ENCODE measurements at regions not wholly inside any gene's neighbourhood (a gene's known extent, or its start where the extent isn't known, plus 50 kb on each side); places are given as distances from the start of the nearest gene placed in this dataset.
"Not testable (repeated sequence)": the region's sequence is repeated elsewhere in the genome, so short reads cannot be mapped to it uniquely, and the experiment has no call there.

DNA sequence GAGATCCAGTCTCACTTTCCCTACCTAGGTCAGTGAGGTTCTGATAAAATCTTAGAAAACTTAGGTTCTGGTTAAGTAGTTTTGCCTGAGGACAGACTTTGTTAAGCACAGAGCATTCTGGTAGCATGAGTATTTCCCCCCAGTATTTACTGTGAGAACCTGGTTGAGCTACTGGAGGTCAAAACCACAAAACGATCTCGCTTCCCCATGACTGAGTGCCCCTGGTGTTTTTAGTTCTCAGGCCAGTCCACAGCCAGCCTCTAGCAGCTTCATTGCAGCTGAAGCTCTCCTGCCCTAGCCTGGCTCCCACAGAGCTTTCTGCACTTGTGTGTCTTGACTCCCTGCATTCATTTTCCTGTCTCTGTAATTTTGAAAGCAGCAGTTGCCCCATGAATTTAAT, 1138.2 kb downstream of the UQCRFS1 start:
- H3K9me3 Mint-ChIP-seq: peaks cover 4 to 26% (median 11%) of the 10 kb centered on the region in 8 donors
- no peak for DNase-seq
- Histone ChIP-seq H3K27me3 (ENCODE audit: insufficient read depth, low read length) (no peaks in the 10 kb centered on the region), H3K36me3 (ENCODE audit: insufficient read depth, low read length) (no peaks in the 10 kb centered on the region), H3K4me1 (ENCODE audit: insufficient read depth, low read length) (no peaks in the 10 kb centered on the region), H3K9me3 (ENCODE audit: control insufficient read depth in 1 of 2, low read length in 2 of 2) (no peaks in the 10 kb centered on the region), H3K4me3 (ENCODE audit: low read length in 2 of 2) (no peak overlapping the region), H3K27ac (ENCODE audit: low read depth, low read length) (no peak overlapping the region)
- ChIA-PET CTCF (ENCODE audit: partially characterized antibody) (no interaction called here), POLR2A (ENCODE audit: partially characterized antibody) (no interaction called here)
- H3K4me3 Mint-ChIP-seq: no peak overlapping the region
- intact Hi-C loops (cut with micrococcal nuclease): no loop called here
- no peak overlapping the region for H3K27ac Mint-ChIP-seq
- no peaks in the 10 kb centered on the region for H3K36me3 Mint-ChIP-seq
- no peaks in the 10 kb centered on the region for H3K4me1 Mint-ChIP-seq
- H3K27me3 Mint-ChIP-seq: no peaks in the 10 kb centered on the region

DNA sequence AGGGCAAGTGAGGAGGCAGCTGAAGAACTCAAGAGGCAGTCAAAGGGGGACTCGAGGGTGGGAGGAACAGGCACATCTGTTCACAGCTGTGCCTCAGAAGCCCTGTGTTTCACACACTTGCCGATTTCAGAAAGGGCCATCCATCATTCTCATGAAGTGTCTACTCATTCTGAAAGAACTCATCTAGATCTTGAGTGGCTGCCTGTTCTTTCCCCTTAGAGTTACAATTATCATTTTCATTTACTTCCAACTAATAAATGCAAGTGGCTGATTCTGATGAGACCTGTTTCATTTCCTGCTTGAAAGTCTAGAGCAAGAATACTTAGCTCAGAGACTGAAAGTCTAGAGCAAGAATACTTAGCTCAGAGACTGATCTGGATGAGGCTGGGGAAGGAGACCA, 1145.1 kb downstream of the UQCRFS1 start:
- H3K27me3 ChIP-seq (ENCODE audit: insufficient read depth, low read length): no peaks in the 10 kb centered on the region
- no peak for DNase-seq
- H3K4me3 Mint-ChIP-seq: no peak overlapping the region
- no peak overlapping the region for H3K4me3 ChIP-seq (ENCODE audit: low read length in 2 of 2)
- H3K36me3 ChIP-seq (ENCODE audit: insufficient read depth, low read length): no peaks in the 10 kb centered on the region
- peaks cover 0 to 4% (median 0%) of the 10 kb centered on the region in 8 donors for H3K9me3 Mint-ChIP-seq
- H3K4me1 Mint-ChIP-seq: no peaks in the 10 kb centered on the region
- no peaks in the 10 kb centered on the region for H3K9me3 ChIP-seq (ENCODE audit: control insufficient read depth in 1 of 2, low read length in 2 of 2)
- ChIA-PET CTCF (ENCODE audit: partially characterized antibody) (no interaction called here), POLR2A (ENCODE audit: partially characterized antibody) (no interaction called here)
- H3K27ac Mint-ChIP-seq: no peak overlapping the region
- intact Hi-C loops (cut with micrococcal nuclease): no loop called here
- H3K27ac ChIP-seq (ENCODE audit: low read depth, low read length): no peak overlapping the region
- no peaks in the 10 kb centered on the region for H3K36me3 Mint-ChIP-seq
- no peaks in the 10 kb centered on the region for H3K4me1 ChIP-seq (ENCODE audit: insufficient read depth, low read length)
- H3K27me3 Mint-ChIP-seq: no peaks in the 10 kb centered on the region

DNA sequence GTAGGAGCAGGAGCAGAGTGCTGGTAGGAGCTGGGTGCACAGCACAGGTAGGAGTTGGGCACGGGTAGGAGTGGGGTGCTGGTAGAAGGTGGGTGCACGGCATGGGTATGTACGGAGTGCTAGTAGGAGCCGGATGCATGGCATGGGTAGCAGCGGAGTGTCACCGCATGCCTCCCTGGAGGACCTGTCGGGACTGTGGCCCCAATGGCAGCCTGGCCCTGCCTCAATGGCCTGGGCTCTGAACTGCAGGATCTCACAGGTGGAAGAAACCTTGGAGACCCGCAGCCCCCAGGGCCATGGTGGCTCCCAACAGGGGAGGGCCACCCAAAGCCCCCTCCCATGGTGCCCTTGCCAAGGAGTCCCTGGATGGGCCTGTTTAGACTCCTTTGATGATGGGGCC, 1146.0 kb downstream of the UQCRFS1 start:
- Histone ChIP-seq H3K4me1 (ENCODE audit: insufficient read depth, low read length) (no peaks in the 10 kb centered on the region), H3K9me3 (ENCODE audit: control insufficient read depth in 1 of 2, low read length in 2 of 2) (no peaks in the 10 kb centered on the region), H3K36me3 (ENCODE audit: insufficient read depth, low read length) (no peaks in the 10 kb centered on the region), H3K4me3 (ENCODE audit: low read length in 2 of 2) (no peak overlapping the region), H3K27ac (ENCODE audit: low read depth, low read length) (no peak overlapping the region), H3K27me3 (ENCODE audit: insufficient read depth, low read length) (no peaks in the 10 kb centered on the region)
- ChIA-PET CTCF (ENCODE audit: partially characterized antibody) (no interaction called here), POLR2A (ENCODE audit: partially characterized antibody) (no interaction called here)
- H3K9me3 Mint-ChIP-seq: peaks cover 0 to 4% (median 0%) of the 10 kb centered on the region in 8 donors
- H3K36me3 Mint-ChIP-seq: no peaks in the 10 kb centered on the region
- H3K4me3 Mint-ChIP-seq: no peak overlapping the region
- no peaks in the 10 kb centered on the region for H3K4me1 Mint-ChIP-seq
- no peak for DNase-seq
- H3K27me3 Mint-ChIP-seq: no peaks in the 10 kb centered on the region
- no peak overlapping the region for H3K27ac Mint-ChIP-seq
- intact Hi-C loops (cut with micrococcal nuclease): no loop called here

DNA sequence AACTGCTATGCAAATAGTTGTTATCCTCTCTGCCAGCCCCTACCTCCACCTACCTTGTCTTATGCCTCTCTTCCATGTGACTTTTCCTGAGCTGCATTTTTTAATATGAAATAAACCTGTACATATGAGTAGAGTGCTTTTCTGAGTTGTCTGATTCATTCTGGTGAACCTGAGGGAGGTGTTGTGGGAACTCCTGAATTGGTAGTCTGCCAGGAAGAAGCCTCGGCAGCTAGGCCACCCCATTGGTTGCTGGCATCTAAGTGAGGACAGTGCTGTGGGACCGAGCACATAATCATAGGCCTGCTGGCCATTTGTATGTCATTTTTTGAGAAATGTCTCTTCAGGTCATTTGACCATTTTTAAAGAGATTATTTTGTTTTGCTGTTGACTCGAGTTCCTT, 1146.8 kb downstream of the UQCRFS1 start:
- intact Hi-C loops (cut with micrococcal nuclease): no loop called here
- POLR2A ChIA-PET (ENCODE audit: partially characterized antibody): no interaction called here

DNA sequence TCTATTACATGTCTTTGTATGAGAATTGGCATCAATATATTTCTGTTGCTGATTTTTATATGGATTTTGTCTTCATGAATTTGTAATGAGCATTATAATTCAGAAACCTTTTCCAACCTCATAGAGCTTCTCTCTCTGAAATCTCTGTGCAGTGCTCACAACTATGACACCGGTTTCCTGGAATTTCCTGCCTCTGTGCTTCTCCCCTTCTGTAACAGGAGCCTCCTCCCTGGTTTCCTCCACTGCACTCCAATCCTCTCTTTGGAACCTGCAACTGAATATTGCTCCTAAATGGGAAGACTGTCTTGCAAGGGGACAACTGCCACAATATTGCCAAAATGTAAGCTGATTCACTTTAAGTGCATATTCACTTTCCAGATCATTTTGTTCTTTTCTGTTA, 1147.9 kb downstream of the UQCRFS1 start:
- no peaks in the 10 kb centered on the region for H3K4me1 Mint-ChIP-seq
- no peak overlapping the region for H3K27ac Mint-ChIP-seq
- no peak overlapping the region for H3K4me3 Mint-ChIP-seq
- H3K27me3 Mint-ChIP-seq: no peaks in the 10 kb centered on the region
- H3K36me3 Mint-ChIP-seq: no peaks in the 10 kb centered on the region
- DNase-seq: no peak
- ChIA-PET CTCF (ENCODE audit: partially characterized antibody) (no interaction called here), POLR2A (ENCODE audit: partially characterized antibody) (no interaction called here)
- Histone ChIP-seq H3K27me3 (ENCODE audit: insufficient read depth, low read length) (no peaks in the 10 kb centered on the region), H3K4me3 (ENCODE audit: low read length in 2 of 2) (no peak overlapping the region), H3K27ac (ENCODE audit: low read depth, low read length) (no peak overlapping the region), H3K9me3 (ENCODE audit: control insufficient read depth in 1 of 2, low read length in 2 of 2) (no peaks in the 10 kb centered on the region), H3K36me3 (ENCODE audit: insufficient read depth, low read length) (no peaks in the 10 kb centered on the region), H3K4me1 (ENCODE audit: insufficient read depth, low read length) (no peaks in the 10 kb centered on the region)
- intact Hi-C loops (cut with micrococcal nuclease): no loop called here
- peaks cover 0 to 3% (median 0%) of the 10 kb centered on the region in 8 donors for H3K9me3 Mint-ChIP-seq

More for the DNA sequence above, 1146.8 kb downstream of the UQCRFS1 start:
- H3K27ac ChIP-seq (ENCODE audit: low read depth, low read length): no peak overlapping the region
- Mint-ChIP-seq H3K36me3 (no peaks in the 10 kb centered on the region), H3K27ac (no peak overlapping the region), H3K9me3 (peaks cover 0 to 2% (median 0%) of the 10 kb centered on the region in 8 donors), H3K4me3 (no peak overlapping the region), H3K27me3 (no peaks in the 10 kb centered on the region), H3K4me1 (no peaks in the 10 kb centered on the region)
- H3K4me3 ChIP-seq (ENCODE audit: low read length in 2 of 2): no peak overlapping the region
- no peaks in the 10 kb centered on the region for H3K27me3 ChIP-seq (ENCODE audit: insufficient read depth, low read length)
- CTCF ChIA-PET (ENCODE audit: partially characterized antibody): no interaction called here
- no peaks in the 10 kb centered on the region for H3K4me1 ChIP-seq (ENCODE audit: insufficient read depth, low read length)
- no peaks in the 10 kb centered on the region for H3K9me3 ChIP-seq (ENCODE audit: control insufficient read depth in 1 of 2, low read length in 2 of 2)
- no peak for DNase-seq
- H3K36me3 ChIP-seq (ENCODE audit: insufficient read depth, low read length): no peaks in the 10 kb centered on the region

DNA sequence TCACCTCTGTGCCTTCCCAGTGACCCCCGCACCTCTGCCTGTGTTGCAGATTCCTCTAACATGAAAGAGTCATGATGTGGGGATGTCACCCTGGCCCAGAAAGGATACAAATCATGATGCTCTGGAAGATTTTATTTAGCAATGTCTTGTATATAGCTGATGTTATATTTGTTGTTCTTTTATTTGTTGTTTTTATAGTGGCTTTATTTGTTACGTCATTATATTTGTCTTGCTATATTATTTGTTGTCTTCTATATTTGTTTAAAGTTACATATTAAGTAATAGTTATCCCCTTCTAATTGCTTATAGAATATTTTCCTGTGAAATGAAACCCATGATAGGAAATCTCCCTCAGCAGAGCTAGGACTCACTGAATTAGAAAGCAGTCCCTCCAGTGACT, 1149.2 kb downstream of the UQCRFS1 start:
- Histone ChIP-seq H3K36me3 (ENCODE audit: insufficient read depth, low read length) (no peaks in the 10 kb centered on the region), H3K27ac (ENCODE audit: low read depth, low read length) (no peak overlapping the region), H3K4me3 (ENCODE audit: low read length in 2 of 2) (no peak overlapping the region), H3K27me3 (ENCODE audit: insufficient read depth, low read length) (no peaks in the 10 kb centered on the region), H3K4me1 (ENCODE audit: insufficient read depth, low read length) (no peaks in the 10 kb centered on the region), H3K9me3 (ENCODE audit: control insufficient read depth in 1 of 2, low read length in 2 of 2) (no peaks in the 10 kb centered on the region)
- no peaks in the 10 kb centered on the region for H3K4me1 Mint-ChIP-seq
- ChIA-PET CTCF (ENCODE audit: partially characterized antibody) (no interaction called here), POLR2A (ENCODE audit: partially characterized antibody) (no interaction called here)
- H3K4me3 Mint-ChIP-seq: no peak overlapping the region
- DNase-seq: no peak
- H3K9me3 Mint-ChIP-seq: peaks cover 0 to 3% (median 0%) of the 10 kb centered on the region in 8 donors
- no peaks in the 10 kb centered on the region for H3K27me3 Mint-ChIP-seq
- no peaks in the 10 kb centered on the region for H3K36me3 Mint-ChIP-seq
- H3K27ac Mint-ChIP-seq: no peak overlapping the region
- intact Hi-C loops (cut with micrococcal nuclease): no loop called here

DNA sequence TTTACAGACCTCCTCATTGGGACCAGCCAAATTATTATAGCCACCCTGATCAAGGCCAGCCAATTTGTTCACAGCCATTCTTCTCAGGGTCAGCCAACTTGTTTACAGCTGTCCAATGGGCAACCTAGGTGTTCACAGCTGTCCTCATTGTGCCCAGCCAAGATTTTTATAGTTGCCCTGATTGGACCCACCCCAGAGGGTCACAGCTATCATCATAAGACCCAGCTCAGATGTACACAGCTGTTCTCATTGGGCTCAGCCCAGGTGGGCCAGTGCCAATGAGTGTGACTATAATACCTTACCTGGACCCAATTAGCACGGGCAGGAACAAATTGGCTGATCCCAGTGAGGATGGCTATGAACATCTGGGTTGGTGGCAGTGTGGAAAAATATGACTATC, 1151.8 kb downstream of the UQCRFS1 start:
- Mint-ChIP-seq H3K27me3 (no peaks in the 10 kb centered on the region), H3K4me1 (no peaks in the 10 kb centered on the region), H3K36me3 (no peaks in the 10 kb centered on the region), H3K4me3 (no peak overlapping the region), H3K9me3 (peaks cover 0 to 10% (median 5%) of the 10 kb centered on the region in 8 donors), H3K27ac (no peak overlapping the region)
- ChIA-PET POLR2A (ENCODE audit: partially characterized antibody) (no interaction called here), CTCF (ENCODE audit: partially characterized antibody) (no interaction called here)
- Histone ChIP-seq H3K36me3 (ENCODE audit: insufficient read depth, low read length) (no peaks in the 10 kb centered on the region), H3K27ac (ENCODE audit: low read depth, low read length) (no peak overlapping the region), H3K4me3 (ENCODE audit: low read length in 2 of 2) (no peak overlapping the region), H3K4me1 (ENCODE audit: insufficient read depth, low read length) (no peaks in the 10 kb centered on the region), H3K9me3 (ENCODE audit: control insufficient read depth in 1 of 2, low read length in 2 of 2) (no peaks in the 10 kb centered on the region), H3K27me3 (ENCODE audit: insufficient read depth, low read length) (no peaks in the 10 kb centered on the region)
- no peak for DNase-seq
- intact Hi-C loops (cut with micrococcal nuclease): no loop called here

DNA sequence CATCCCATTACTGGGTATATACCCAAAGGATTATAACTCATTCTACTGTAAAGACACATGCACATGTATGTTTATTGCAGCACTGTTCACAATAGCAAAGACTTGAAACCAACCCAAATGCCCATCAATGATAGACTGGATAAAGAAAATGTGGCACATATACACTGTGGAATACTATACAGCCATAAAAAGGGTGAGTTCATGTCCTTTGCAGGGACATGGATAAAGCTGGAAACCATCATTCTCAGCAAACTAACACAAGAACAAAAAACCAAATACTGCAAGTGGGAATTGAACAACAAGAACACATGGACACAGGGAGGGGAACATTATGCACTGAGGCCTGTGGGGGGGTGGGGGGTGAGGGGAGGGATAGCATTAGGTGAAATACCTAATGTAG, 1155.9 kb downstream of the UQCRFS1 start:
- H3K27ac ChIP-seq (ENCODE audit: low read depth, low read length); H3K36me3 Mint-ChIP-seq; H3K36me3 ChIP-seq (ENCODE audit: insufficient read depth, low read length); H3K27me3 ChIP-seq (ENCODE audit: insufficient read depth, low read length); CTCF ChIA-PET (ENCODE audit: partially characterized antibody); H3K4me3 ChIP-seq (ENCODE audit: low read length in 2 of 2); H3K9me3 ChIP-seq (ENCODE audit: control insufficient read depth in 1 of 2, low read length in 2 of 2); H3K27ac Mint-ChIP-seq; H3K27me3 Mint-ChIP-seq; H3K4me3 Mint-ChIP-seq; H3K4me1 Mint-ChIP-seq; intact Hi-C loops (cut with micrococcal nuclease); POLR2A ChIA-PET (ENCODE audit: partially characterized antibody); H3K4me1 ChIP-seq (ENCODE audit: insufficient read depth, low read length); DNase-seq: not testable (repeated sequence)
- peaks cover 4 to 14% (median 8%) of the 10 kb centered on the region in 8 donors for H3K9me3 Mint-ChIP-seq
